Stimulated activated CD4-positive, alpha-beta T cell treated with anti-CD3 and anti-CD28 coated beads, TNF-alpha, amount 100 ng/mL, for 48 hours (primary cell): ENCODE measurements at regions not wholly inside any gene's neighbourhood (a gene's known extent, or its start where the extent isn't known, plus 50 kb on each side); places are given as distances from the start of the nearest gene placed in this dataset.
"Not testable (repeated sequence)": the region's sequence is repeated elsewhere in the genome, so short reads cannot be mapped to it uniquely, and the experiment has no call there.

Experiments
- DNase-seq, 3 donors: peaks; one replicate each; pipeline ENCODE4 v3.0.0-alpha.2; 2020; ENCODE audit warnings: low read depth in 3 of 3

GRCh38 chr7:119706608-119707007 lies 566.4 kb upstream of the KCND2 start:
- no peak for DNase-seq

- no peak for DNase-seq
Measured at GRCh38 chr7:119708891-119709290, 564.1 kb upstream of the KCND2 start.

GRCh38 chr7:119711104-119711503 lies 561.9 kb upstream of the KCND2 start:
- DNase-seq = no peak

- no peak for DNase-seq
Measured at GRCh38 chr7:119712886-119713462, 560.0 kb upstream of the KCND2 start.

GRCh38 chr7:119713606-119714005 lies 559.4 kb upstream of the KCND2 start:
- DNase-seq = no peak

GRCh38 chr7:119720541-119720940 lies 552.4 kb upstream of the KCND2 start:
- DNase-seq = no peak

GRCh38 chr7:119724041-119724792 lies 548.8 kb upstream of the KCND2 start:
- DNase-seq = no peak

- no peak for DNase-seq
Measured at GRCh38 chr7:119733127-119733879, 539.7 kb upstream of the KCND2 start.

GRCh38 chr7:119737390-119737789 lies 535.6 kb upstream of the KCND2 start:
- DNase-seq = no peak

- not testable (repeated sequence) for DNase-seq
Measured at GRCh38 chr7:119745280-119745679, 527.7 kb upstream of the KCND2 start.

- no peak for DNase-seq
Measured at GRCh38 chr7:119748251-119748860, 524.6 kb upstream of the KCND2 start.

GRCh38 chr7:119748991-119749390 lies 524.0 kb upstream of the KCND2 start:
- no peak for DNase-seq

- DNase-seq = no peak
Measured at GRCh38 chr7:119756687-119757086, 516.3 kb upstream of the KCND2 start.

- DNase-seq = no peak
Measured at GRCh38 chr7:119758254-119758653, 514.7 kb upstream of the KCND2 start.

GRCh38 chr7:119761776-119762175 lies 511.2 kb upstream of the KCND2 start:
- DNase-seq = no peak

GRCh38 chr7:119782286-119782685 lies 490.7 kb upstream of the KCND2 start:
- no peak for DNase-seq

GRCh38 chr7:119783799-119784198 lies 489.2 kb upstream of the KCND2 start:
- no peak for DNase-seq

GRCh38 chr7:119802147-119802546 lies 470.8 kb upstream of the KCND2 start:
- no peak for DNase-seq

GRCh38 chr7:119825091-119825655 lies 447.8 kb upstream of the KCND2 start:
- DNase-seq = no peak

GRCh38 chr7:119826547-119826946 lies 446.4 kb upstream of the KCND2 start:
- DNase-seq = no peak

- no peak for DNase-seq
Measured at GRCh38 chr7:119838444-119838843, 434.5 kb upstream of the KCND2 start.

- DNase-seq = no peak
Measured at GRCh38 chr7:119842337-119842736, 430.6 kb upstream of the KCND2 start.
